Kidney epithelial cell (primary cell): ENCODE measurements at regions not wholly inside any gene's neighbourhood (a gene's known extent, or its start where the extent isn't known, plus 50 kb on each side); places are given as distances from the start of the nearest gene placed in this dataset.

Experiments used
- DNase-seq: peaks from one replicate; pipeline ENCODE4 v3.0.0-alpha.2; 2010; ENCODE audit warnings: low read depth
- H3K27me3 ChIP-seq: 2 replicates; pipeline ENCODE4 v1.6.0; 2011; ENCODE audit warnings: low read length; ENCODE audit not compliant: control insufficient read depth, insufficient read depth
- H3K36me3 ChIP-seq: 2 replicates; pipeline ENCODE4 v1.5.1; 2011; ENCODE audit warnings: low read length; ENCODE audit not compliant: control insufficient read depth, insufficient read depth
- H3K4me3 ChIP-seq: 2 replicates; pipeline ENCODE4 v1.5.1; 2011; ENCODE audit warnings: low read depth, mild to moderate bottlenecking, control low read depth, low read length
- TF ChIP-seq, protein P1 (sequence below): IDR thresholded peaks from 2 replicates; pipeline ENCODE4 v1.5.1; 2011; ENCODE audit warnings: mild to moderate bottlenecking, moderate library complexity, low read length, control low read depth, inconsistent platforms; ENCODE audit not compliant: insufficient read depth, poor library complexity, severe bottlenecking

- DNase-seq = no peak
- H3K36me3 ChIP-seq = no peaks in the 10 kb centered on the region
- no peak overlapping the region for H3K4me3 ChIP-seq
- H3K27me3 ChIP-seq = no peaks in the 10 kb centered on the region
- TF ChIP-seq, protein P1, sequence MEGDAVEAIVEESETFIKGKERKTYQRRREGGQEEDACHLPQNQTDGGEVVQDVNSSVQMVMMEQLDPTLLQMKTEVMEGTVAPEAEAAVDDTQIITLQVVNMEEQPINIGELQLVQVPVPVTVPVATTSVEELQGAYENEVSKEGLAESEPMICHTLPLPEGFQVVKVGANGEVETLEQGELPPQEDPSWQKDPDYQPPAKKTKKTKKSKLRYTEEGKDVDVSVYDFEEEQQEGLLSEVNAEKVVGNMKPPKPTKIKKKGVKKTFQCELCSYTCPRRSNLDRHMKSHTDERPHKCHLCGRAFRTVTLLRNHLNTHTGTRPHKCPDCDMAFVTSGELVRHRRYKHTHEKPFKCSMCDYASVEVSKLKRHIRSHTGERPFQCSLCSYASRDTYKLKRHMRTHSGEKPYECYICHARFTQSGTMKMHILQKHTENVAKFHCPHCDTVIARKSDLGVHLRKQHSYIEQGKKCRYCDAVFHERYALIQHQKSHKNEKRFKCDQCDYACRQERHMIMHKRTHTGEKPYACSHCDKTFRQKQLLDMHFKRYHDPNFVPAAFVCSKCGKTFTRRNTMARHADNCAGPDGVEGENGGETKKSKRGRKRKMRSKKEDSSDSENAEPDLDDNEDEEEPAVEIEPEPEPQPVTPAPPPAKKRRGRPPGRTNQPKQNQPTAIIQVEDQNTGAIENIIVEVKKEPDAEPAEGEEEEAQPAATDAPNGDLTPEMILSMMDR = no peak
Observed at GRCh38 chr9:134516464-134516863, 125.1 kb upstream of the COL5A1 start.

DNA sequence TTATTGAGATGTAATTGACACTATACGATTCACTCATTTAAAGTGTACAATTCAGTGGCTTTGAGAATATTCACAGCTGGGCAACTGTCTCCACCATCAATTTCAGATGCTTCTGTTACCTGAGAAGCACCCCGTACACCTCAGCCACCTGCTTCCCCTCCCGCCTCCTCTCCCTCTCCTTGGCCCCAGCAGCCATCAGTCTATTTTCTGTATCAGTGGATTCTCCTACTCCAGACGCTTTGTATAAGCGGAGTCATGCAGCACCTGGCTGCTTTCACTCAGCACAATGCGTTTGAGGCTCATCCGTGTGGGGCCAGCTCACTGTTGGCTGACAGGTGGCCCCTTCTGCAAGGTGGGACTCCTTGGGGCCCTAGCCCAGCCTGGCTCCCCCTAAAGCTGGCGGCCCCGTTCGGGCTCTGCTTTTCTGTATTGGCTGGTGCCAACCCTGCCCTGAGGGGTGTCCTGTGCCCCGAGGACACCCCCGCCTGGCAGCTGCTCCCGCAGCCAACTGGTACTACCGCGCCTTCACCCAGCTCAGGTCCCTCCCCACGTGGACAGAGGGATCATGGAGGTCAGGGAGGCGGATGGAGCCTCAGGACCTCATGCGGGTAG, 124.4 kb upstream of the COL5A1 start:
- H3K27me3 ChIP-seq = no peaks in the 10 kb centered on the region
- H3K4me3 ChIP-seq = no peak overlapping the region
- H3K36me3 ChIP-seq = no peaks in the 10 kb centered on the region

DNA sequence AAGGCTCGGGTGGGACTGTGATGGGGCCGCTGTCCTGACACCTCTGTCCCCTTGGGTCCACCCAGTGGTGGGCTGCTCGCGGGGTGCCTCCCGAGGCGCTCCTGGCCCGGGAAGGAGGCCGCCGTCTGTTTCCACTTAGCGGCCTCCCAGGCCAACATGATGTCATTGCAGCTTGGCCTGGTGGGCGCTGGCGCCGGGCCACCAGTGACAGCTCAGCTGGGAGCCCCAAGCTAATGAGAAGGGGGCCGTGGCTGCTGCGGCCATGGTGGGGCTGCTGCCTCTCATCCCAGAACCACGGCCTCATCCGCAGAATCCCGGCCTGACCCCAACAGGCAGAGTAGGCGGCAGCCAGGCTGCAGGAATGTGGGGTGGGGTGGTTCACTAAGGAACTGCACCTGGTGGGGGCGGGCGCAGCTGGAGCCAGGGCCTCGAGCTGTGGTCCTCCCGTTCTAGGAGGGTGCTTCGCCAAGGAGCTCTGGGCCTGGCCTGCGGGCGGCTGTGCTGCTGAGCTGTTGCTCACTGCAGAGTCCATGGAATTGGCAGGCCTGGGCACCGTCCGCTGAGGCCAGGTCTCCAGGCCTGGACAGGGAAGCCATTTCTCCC, 123.5 kb upstream of the COL5A1 start:
- TF ChIP-seq, protein P1 = no peak
- H3K4me3 ChIP-seq = no peak overlapping the region
- H3K36me3 ChIP-seq = no peaks in the 10 kb centered on the region
- H3K27me3 ChIP-seq = peaks cover 2% of the 10 kb centered on the region
- no peak for DNase-seq

More for the DNA sequence above, 124.4 kb upstream of the COL5A1 start:
- TF ChIP-seq, protein P1 = no peak
- DNase-seq = no peak

DNA sequence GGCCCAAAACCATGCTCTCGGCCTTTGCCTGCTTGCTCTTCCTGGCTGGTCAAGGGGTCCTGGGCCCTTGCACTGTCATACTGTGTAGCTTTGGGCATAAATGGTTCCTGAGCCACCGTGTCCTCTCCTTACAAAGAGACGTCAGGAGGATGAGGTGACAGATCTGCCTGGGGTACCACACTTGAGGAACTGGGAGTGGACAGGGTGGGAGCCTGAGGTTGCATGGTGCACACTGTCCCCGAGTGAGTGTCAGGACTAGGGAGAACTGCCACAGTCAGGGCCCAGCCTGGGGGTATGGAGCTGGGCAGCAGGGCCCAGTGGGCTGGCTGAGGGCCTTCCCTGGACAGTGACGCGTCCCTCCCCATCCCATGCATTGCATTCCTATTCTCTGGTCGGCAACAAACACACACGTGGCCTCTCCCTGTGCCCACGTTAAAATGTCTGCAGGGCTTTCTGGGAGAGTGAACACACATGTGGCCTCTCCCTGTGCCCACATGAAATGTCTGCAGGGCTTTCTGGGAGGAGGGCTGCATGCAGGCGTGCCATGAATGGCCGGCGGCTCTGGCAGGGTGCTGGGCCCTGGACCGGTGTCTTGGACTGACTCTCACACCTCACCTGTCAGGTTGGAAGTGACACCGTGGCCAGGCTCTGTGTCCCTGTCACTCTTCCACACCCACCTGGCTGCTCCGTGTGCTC, 122.1 kb upstream of the COL5A1 start:
- DNase-seq = no peak
- Histone ChIP-seq H3K36me3 (no peaks in the 10 kb centered on the region), H3K4me3 (no peak overlapping the region), H3K27me3 (peaks cover 3% of the 10 kb centered on the region)
- TF ChIP-seq, protein P1 = no peak

DNA sequence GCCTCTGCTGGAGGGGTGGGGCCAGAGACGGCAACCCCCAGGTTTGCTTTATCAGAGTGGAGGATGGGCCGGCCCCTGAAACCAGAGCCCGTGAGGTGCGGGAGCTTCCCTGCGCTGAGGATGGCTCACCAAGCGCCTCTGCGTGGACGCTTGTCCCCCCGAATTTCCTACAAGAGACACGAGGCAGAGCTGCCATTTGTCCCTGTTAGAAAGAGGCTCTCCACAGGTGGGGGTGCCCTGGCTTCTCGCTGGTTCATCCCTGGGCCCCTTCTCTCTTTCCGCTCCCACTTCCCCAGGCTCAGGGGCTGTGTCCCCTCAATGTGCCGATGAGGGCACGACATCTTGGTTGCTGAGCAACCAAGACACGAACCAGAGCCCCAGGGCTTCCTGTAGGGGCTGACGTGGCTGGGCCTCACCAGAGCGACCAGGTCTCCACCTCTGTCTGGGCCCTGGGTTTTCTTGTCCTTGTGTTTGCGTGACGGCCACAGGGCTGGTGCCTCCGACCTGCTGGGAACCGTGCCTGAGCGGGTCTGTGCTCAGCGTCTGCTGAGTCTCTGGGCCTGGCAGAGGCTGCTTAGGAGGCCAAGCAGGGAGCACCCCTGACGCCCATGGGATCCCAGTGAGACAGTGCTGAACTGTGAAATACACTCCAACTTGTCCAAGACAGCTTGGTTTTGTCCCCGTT, 119.6 kb upstream of the COL5A1 start:
- H3K27me3 ChIP-seq = peaks cover 6% of the 10 kb centered on the region
- no peak overlapping the region for H3K4me3 ChIP-seq
- no peak for DNase-seq
- H3K36me3 ChIP-seq = no peaks in the 10 kb centered on the region
- TF ChIP-seq, protein P1 = no peak
